ENCODE measurements at regions not wholly inside any gene's neighbourhood (a gene's known extent, or its start where the extent isn't known, plus 50 kb on each side); places are given as distances from the start of the nearest gene placed in this dataset.
"Not testable (repeated sequence)": the region's sequence is repeated elsewhere in the genome, so short reads cannot be mapped to it uniquely, and the experiment has no call there.

DNA sequence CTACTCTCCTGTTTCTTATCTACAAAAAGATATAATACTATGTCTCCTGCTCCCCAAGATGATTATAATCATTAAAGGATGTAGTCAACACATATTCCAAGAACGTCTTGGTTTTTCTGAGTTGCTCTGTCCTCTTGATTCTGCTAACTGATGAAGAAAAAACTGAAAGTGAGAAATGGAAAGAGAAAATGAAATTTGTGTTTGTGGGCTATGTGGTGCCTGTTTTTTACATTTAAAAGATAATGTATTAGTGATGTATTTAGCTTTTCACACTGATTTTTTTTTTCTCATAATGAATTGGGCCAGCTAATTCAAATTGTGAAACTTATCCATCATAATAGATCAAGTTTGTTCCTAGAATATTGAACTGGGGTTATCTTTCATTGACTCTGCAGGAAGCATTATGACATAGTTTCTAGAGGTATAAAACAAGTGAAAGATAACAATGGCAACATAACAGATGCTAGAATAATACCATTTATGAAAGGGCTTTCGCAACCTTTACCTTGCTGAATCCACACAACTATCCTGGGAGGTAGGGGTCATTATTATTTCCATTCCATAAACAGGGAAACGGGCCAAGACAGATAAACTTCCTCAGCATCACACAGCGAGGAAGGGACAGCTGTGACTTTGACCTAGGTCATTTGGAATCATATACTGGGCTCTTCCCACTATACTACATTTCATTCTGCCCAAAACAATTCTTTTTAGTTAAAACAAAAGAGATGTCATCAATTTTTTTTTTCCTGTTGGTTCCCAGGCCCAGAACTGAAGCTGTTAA is 336.7 kb downstream of the GJA1 start:
- no peak overlapping the region for H3K4me3 ChIP-seq
- ATAC-seq (replicated peaks in 6 of 8) = no peak
- 59 to 97% (median 81%) methylated on average over 2 to 4 of the region's 4 CpGs; no CpG with 5 or more reads in 1 of the 10 experiments for WGBS, 10 experiments
- in situ Hi-C loops (cut with MboI; ENCODE audit: low pct_unique_long_range_greater_than_20kb in 2 of 9, low sequenced_read_pairs in 9 of 9, unreplicated experiment in 9 of 9) = no loop called here
- H3K4me1 ChIP-seq (replicated peaks in 1 of 2) = peaks cover 0 to 44% of the 10 kb centered on the region in 2 donors
- no peak overlapping the region for H3K27ac ChIP-seq

DNA sequence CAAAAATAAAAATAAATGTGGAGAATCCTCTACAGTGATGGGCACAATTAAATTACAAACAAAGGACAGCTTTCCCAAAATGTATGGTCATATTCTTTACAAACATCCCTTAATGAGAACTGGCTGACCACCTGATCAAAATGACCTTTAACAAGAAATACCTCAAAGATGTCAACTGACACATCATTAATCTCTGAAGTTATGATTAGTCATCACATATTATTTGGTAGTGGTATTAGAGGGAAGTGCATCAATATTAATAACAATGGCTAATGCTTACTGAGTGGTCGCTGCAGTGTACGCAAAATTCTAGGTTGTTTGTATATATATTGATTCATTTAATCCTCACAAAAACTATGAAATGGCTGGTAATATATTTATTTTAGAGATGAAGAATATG is 340.6 kb downstream of the GJA1 start:
- 95 to 100% (median 100%) methylated on average over 1 to 2 of the region's 2 CpGs; no CpG with 5 or more reads in 2 of the 10 experiments for WGBS, 10 experiments
- no peak for ATAC-seq (replicated peaks in 6 of 8)
- peaks cover 0 to 32% of the 10 kb centered on the region in 2 donors for H3K4me1 ChIP-seq (replicated peaks in 1 of 2)
- H3K27ac ChIP-seq = no peak overlapping the region
- H3K4me3 ChIP-seq = no peak overlapping the region
- in situ Hi-C loops (cut with MboI; ENCODE audit: low pct_unique_long_range_greater_than_20kb in 2 of 9, low sequenced_read_pairs in 9 of 9, unreplicated experiment in 9 of 9) = no loop called here

DNA sequence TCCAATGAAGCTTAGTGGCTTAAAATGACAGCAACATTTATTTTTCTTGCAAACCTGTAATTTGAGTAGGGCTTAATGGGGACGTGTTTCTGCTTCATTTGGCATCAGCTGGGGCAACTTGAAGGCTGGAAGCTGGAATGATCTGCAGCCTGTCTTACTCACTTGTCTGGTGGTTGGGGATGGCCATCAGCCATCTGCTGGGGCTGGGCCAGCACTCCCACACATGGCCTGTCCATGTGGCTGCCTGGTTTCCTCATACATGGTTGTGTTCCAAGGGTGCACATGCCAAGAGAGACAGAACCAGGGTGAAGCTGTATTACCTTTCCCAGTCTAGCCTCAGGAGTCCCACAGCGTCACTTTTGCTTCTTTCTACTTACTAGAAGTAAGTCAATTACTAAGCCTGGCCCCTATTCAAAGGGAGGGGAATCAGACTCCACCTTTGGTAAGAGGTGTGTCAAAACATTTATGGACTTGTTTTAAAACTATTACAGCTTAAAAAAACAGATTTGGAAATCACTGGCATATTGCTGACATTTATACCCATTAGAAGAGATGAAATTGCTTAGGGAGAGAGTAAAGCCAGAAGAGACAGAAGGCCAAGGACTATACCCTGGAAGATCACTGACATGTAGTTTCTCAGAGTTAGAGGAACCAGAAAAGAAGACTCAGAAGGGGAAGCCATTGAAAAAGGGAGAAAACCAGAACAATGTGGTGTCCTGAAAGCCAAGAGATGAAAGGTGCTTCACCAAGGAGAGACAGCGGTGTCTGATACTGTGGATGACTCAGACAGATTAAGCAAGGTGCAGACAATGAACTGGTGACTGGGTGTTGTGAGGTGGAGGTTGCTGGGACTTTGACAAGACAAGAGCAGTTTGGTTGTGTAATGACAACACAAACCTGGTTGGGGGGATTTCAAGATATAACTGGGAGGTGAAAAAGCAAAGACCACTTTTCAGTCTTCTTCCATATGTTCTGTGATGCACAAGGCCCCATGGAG is 345.2 kb downstream of the GJA1 start:
- Histone ChIP-seq H3K4me3 (no peak overlapping the region), H3K27ac (no peak overlapping the region), H3K4me1 (replicated peaks in 1 of 2) (peaks cover 0 to 5% of the 10 kb centered on the region in 2 donors)
- in situ Hi-C loops (cut with MboI; ENCODE audit: low pct_unique_long_range_greater_than_20kb in 2 of 9, low sequenced_read_pairs in 9 of 9, unreplicated experiment in 9 of 9) = no loop called here
- WGBS, 10 experiments = 43 to 100% (median 87%) methylated on average over 1 to 2 of the region's 3 CpGs; no CpG with 5 or more reads in 2 of the 10 experiments
- ATAC-seq (replicated peaks in 6 of 8) = peak in 2 of 8 experiments; percentile 88 to 93

DNA sequence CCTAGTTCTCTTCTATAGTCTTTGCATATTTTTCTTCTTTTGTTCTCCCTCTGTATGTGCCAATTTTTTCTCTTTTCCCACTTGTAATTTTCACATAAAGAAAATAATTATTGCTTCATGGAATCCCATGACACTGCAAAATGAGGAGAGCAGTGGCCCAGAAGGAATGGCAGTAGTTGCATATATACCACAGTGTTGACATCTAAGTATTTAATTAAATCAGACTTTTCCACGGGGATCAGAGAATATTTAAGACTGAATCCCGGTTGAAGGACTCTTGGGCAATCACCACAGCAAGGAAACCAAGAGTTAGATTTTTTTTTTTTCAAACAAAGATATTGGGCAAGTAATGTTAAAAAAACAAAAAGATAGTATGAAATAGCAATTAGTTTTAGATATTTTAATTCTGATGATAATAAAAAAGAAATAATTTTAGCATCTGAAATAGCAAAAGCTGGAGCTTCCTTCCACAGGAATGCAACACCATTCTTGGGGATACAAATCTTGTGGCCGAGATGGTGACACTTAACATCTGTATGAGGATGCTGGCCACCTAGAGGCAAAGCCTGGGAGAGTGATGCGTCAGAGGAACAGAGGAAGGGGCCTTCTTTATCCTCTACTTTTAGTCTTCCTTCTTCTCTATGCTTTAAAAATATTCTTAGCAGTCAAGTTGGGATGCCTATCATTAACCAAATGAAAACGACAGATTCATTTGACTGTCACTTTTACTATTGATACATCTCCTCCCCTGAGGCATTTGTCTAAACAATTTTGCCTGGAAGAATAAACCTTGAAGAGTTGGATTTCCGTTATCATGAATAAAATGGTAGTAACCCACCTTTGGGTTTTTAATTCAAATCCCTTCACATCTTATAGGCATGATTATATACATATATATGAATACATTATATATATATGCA is 356.2 kb downstream of the GJA1 start:
- in situ Hi-C loops (cut with MboI; ENCODE audit: low pct_unique_long_range_greater_than_20kb in 2 of 9, low sequenced_read_pairs in 9 of 9, unreplicated experiment in 9 of 9) = no loop called here
- 41 to 95% (median 85%) methylated on average over 3 to 6 of the region's 6 CpGs for WGBS, 10 experiments
- H3K27ac ChIP-seq = no peak overlapping the region
- no peaks in the 10 kb centered on the region for H3K4me1 ChIP-seq (replicated peaks in 1 of 2)
- no peak overlapping the region for H3K4me3 ChIP-seq
- ATAC-seq (replicated peaks in 6 of 8) = no peak

DNA sequence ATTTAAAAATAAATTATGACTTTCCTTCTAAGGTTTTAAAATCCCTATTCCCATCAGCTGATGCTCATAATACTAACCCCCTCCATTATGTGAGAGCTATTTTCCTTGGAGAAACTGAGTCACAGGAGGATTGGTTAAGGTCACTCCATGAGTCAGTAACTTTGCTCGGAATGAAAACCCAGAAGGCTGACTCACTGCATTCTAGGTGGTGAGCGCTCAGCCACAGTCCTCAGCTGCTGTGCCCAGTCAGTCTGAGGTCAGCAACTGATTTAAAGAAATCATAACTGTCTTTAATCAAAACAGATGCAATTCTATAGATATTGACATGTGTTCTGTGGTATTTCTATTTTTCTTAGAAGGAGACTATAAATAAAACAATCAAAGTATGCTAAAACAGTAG is 359.2 kb downstream of the GJA1 start:
- Histone ChIP-seq H3K27ac (no peak overlapping the region), H3K4me1 (replicated peaks in 1 of 2) (no peaks in the 10 kb centered on the region), H3K4me3 (no peak overlapping the region)
- ATAC-seq (replicated peaks in 6 of 8) = peak in 3 of 8 experiments; percentile 67 to 91 (median 82)
- 0 to 100% (median 67%) methylated on average over 1 to 2 of the region's 2 CpGs; no CpG with 5 or more reads in 1 of the 10 experiments for WGBS, 10 experiments
- in situ Hi-C loops (cut with MboI; ENCODE audit: low pct_unique_long_range_greater_than_20kb in 2 of 9, low sequenced_read_pairs in 9 of 9, unreplicated experiment in 9 of 9) = no loop called here

DNA sequence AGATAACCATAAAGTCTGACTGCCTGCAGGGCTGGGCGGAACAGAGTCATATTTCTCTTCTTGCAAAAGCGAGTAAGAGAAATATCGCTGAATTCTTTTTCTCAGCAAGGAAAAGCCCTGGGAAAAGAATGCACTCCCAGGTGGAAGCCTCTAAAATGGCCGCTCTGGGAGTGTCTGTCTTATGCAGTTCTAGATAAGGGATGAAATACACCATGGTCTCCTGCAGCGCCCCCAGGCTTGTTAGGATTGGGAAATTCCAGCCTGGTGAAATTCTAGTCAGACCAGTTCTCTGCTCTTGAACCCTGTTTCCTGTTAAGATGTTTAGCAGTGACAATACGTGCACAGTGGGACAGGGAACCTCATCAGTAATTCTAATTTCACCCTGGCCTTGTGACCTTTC is 362.2 kb downstream of the GJA1 start:
- ATAC-seq (replicated peaks in 6 of 8); H3K4me3 ChIP-seq; in situ Hi-C loops (cut with MboI; ENCODE audit: low pct_unique_long_range_greater_than_20kb in 2 of 9, low sequenced_read_pairs in 9 of 9, unreplicated experiment in 9 of 9); H3K27ac ChIP-seq; H3K4me1 ChIP-seq (replicated peaks in 1 of 2): not testable (repeated sequence)
- 83 to 100% (median 96%) methylated on average over 1 to 5 of the region's 6 CpGs; no CpG with 5 or more reads in 2 of the 10 experiments for WGBS, 10 experiments

DNA sequence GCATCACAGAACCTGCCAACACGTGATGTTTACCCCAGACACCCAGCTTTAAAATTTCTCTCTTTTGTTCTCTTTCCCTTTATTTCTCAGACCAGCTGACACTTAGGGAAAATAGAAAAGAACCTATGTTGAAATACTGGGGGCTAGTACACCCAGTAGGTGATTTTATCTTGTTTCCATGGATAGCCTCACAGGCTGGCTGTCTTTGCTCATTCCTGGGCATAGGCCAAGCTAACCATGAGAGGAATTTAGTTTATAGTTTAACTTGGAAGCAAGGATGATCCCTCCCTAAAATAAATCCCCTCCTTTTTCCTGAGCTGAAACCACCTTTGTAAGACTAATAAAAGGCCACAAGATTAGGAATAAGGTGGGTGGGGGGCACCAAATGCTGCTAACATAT is 362.7 kb downstream of the GJA1 start:
- H3K27ac ChIP-seq; H3K4me1 ChIP-seq (replicated peaks in 1 of 2); H3K4me3 ChIP-seq; ATAC-seq (replicated peaks in 6 of 8); in situ Hi-C loops (cut with MboI; ENCODE audit: low pct_unique_long_range_greater_than_20kb in 2 of 9, low sequenced_read_pairs in 9 of 9, unreplicated experiment in 9 of 9): not testable (repeated sequence)
- WGBS, 10 experiments = 44 to 71% (median 56%) methylated on average over 1 of the region's 1 CpG; no CpG with 5 or more reads in 7 of the 10 experiments

DNA sequence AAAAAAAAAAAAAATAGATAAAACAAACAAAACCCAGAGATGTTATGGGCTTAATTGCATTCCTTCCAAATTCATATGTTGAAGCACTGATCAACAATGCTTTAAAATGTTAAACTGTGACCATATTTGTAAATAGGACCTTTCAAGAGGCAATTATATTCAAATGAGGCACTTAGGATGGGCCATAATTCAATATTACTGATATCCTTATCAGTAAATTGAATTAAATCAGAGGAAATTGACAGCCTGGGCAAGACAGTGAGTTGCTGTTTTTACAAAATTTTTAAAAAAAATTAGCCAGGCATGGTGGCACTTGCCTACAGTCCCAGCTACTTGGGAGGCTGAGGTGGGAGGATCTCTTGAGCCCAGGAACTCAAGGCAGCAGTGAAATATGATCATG is 364.1 kb downstream of the GJA1 start:
- ATAC-seq (replicated peaks in 6 of 8) = no peak
- no peaks in the 10 kb centered on the region for H3K4me1 ChIP-seq (replicated peaks in 1 of 2)
- in situ Hi-C loops (cut with MboI; ENCODE audit: low pct_unique_long_range_greater_than_20kb in 2 of 9, low sequenced_read_pairs in 9 of 9, unreplicated experiment in 9 of 9) = no loop called here
- no peak overlapping the region for H3K27ac ChIP-seq
- H3K4me3 ChIP-seq = no peak overlapping the region

DNA sequence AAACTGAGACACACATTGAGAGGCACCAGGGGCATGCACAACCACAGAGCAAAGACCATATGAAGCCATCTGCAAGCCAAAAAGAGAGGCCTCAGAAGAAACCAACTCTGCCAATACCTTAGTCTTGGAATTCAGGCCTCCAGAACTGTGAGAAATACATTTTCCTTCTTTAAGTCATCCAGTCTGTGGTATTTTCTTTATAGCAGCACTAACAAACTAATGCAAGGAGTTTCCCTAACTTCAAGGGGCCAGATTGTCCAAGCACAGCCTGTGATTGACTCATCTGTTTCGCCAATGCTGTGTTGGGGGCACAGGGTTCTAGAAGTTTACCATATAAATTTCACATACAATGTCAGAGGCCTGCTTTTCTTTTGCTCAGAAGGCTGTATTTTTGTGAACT is 364.6 kb downstream of the GJA1 start:
- ATAC-seq (replicated peaks in 6 of 8) = no peak
- 17 to 83% (median 70%) methylated on average over 1 of the region's 1 CpG; no CpG with 5 or more reads in 4 of the 10 experiments for WGBS, 10 experiments

DNA sequence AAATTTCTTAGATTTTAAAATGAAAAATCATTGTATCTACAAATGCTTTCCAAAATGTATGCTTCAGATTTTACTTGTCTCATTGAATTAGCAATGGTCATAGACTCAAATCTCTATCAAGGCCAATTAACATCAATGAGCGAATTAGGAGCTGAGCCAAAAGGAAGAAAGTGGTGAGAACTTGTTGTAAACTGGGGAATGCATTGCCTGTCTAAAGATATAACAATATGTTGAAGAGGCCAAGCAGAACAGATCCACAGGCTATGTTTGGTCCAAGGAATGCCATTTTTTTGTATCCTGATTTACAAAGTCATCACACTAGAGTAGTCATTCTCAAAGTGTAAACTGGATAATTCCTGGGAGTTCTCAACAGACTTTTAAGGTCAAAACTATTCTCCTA is 370.7 kb downstream of the GJA1 start:
- WGBS, 10 experiments = 57 to 100% (median 86%) methylated on average over 1 of the region's 1 CpG; no CpG with 5 or more reads in 3 of the 10 experiments
- peak in 1 of 8 experiments; percentile 26 for ATAC-seq (replicated peaks in 6 of 8)
- in situ Hi-C loops (cut with MboI; ENCODE audit: low pct_unique_long_range_greater_than_20kb in 2 of 9, low sequenced_read_pairs in 9 of 9, unreplicated experiment in 9 of 9) = no loop called here
- Histone ChIP-seq H3K4me1 (replicated peaks in 1 of 2) (no peaks in the 10 kb centered on the region), H3K27ac (no peak overlapping the region), H3K4me3 (no peak overlapping the region)

More for the DNA sequence above, 364.6 kb downstream of the GJA1 start:
- H3K4me3 ChIP-seq = no peak overlapping the region
- in situ Hi-C loops (cut with MboI; ENCODE audit: low pct_unique_long_range_greater_than_20kb in 2 of 9, low sequenced_read_pairs in 9 of 9, unreplicated experiment in 9 of 9) = no loop called here
- H3K27ac ChIP-seq = no peak overlapping the region
- no peaks in the 10 kb centered on the region for H3K4me1 ChIP-seq (replicated peaks in 1 of 2)

DNA sequence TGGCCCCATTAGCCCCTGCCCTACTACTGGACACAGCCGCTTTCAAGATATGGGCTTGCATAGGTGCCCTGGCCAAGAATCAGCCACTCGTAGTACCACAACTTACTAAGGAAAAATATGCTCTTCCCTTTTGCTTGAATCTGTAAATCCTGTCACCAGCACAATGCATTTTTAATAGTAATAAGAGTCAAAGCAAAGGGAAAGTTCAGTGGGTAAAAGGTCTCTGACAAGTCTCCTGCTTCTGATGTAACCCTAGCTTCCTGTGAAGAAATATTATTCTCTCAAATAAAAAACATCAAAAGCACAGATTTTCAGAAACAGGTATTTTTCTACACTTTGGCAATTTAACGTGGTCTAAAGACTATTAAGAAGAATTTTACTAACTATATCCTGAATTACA is 373.8 kb downstream of the GJA1 start:
- Histone ChIP-seq H3K4me3 (no peak overlapping the region), H3K4me1 (replicated peaks in 1 of 2) (no peaks in the 10 kb centered on the region), H3K27ac (no peak overlapping the region)
- no peak for ATAC-seq (replicated peaks in 6 of 8)
- 60 to 100% (median 93%) methylated on average over 1 to 3 of the region's 3 CpGs for WGBS, 10 experiments
- in situ Hi-C loops (cut with MboI; ENCODE audit: low pct_unique_long_range_greater_than_20kb in 2 of 9, low sequenced_read_pairs in 9 of 9, unreplicated experiment in 9 of 9) = no loop called here

DNA sequence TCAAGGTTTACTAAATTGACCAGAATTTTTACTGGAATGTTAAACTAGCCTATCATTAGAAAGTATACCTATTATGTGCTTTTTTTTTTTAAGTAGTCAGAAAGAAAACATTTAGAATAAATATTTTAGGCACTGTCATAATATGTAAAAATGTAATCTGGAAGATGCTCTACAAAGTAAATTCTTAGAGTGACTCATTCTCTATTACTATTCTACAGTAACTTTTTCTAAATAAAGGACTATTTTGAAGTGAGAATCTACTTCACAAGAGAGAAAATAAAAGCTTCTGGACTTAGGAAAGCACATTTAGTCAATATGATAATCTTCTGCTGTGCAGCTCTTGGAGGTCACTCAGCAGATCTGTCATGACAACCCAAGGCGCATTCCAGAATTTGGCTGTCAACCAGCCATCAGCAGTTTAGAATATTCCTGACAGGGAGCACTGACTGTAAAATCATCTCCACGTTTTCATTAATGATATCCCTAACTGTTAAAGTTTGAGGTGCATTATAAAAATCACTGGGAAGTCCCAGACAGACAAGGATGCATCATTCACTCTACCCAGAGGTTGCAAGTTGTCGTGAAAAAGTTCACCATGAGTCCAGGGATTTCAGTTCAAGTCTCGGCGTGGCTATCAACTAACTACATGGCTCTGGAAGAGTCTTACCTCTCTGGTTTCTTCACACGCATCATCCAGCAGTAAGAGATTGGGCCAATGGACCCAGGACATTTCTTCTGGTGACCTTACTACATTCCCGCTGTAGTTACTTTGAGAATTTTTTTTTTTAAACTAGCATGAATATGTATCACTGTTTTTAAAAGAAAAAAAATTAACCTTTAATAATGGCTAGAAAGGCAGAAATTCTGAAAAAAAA is 374.9 kb downstream of the GJA1 start:
- H3K4me3 ChIP-seq = no peak overlapping the region
- ATAC-seq (replicated peaks in 6 of 8) = peak in 2 of 8 experiments; percentile 66 to 78
- H3K27ac ChIP-seq = no peak overlapping the region
- 71 to 100% (median 95%) methylated on average over 1 to 7 of the region's 7 CpGs for WGBS, 10 experiments
- in situ Hi-C loops (cut with MboI; ENCODE audit: low pct_unique_long_range_greater_than_20kb in 2 of 9, low sequenced_read_pairs in 9 of 9, unreplicated experiment in 9 of 9) = no loop called here
- H3K4me1 ChIP-seq (replicated peaks in 1 of 2) = no peaks in the 10 kb centered on the region

All from motor neuron (in vitro differentiated cells).